ENCODE measurements at regions not wholly inside any gene's neighbourhood (a gene's known extent, or its start where the extent isn't known, plus 50 kb on each side); places are given as distances from the start of the nearest gene placed in this dataset.

- POLR2A ChIA-PET (ENCODE audit: partially characterized antibody): no interaction called here
- WGBS, 2 experiments (ENCODE audit: extremely low coverage in 1 of 2, insufficient coverage in 1 of 2, insufficient read length in 1 of 2, insufficient replicate concordance in 2 of 2, low coverage in 1 of 2, low lambda C conversion rate in 2 of 2, missing lambda C conversion rate in 1 of 2): 85% methylated on average over 23 of the region's 23 CpGs; no CpG with 5 or more reads in 1 of the 2 experiments
- no peak for TF ChIP-seq TEAD4 (IDR thresholded peaks at IDR 0.05; ENCODE audit: low read depth, low read length)
- no peak for TF ChIP-seq CTCF (IDR thresholded peaks at IDR 0.05; ENCODE audit: control extremely low read depth in 1 of 3, insufficient read depth in 1 of 3, low read depth in 1 of 3, low read length in 3 of 3)
- TF ChIP-seq BRCA1 (IDR thresholded peaks at IDR 0.05; ENCODE audit: low read depth, low read length): no peak
- no peak for TF ChIP-seq ASH2L (IDR thresholded peaks at IDR 0.05; ENCODE audit: low read length)
- TF ChIP-seq SUZ12 (IDR thresholded peaks at IDR 0.05; ENCODE audit: low read length): no peak
- TF ChIP-seq BACH1 (IDR thresholded peaks at IDR 0.05; ENCODE audit: low read length): no peak
- no peak for TF ChIP-seq CHD2 (IDR thresholded peaks at IDR 0.05; ENCODE audit: low read length)
- no peak for TF ChIP-seq MAX (IDR thresholded peaks at IDR 0.05)
- TF ChIP-seq HDAC6 (IDR thresholded peaks at IDR 0.05; ENCODE audit: low read depth, low read length): no peak
- no peak for TF ChIP-seq KDM1A (IDR thresholded peaks at IDR 0.05; ENCODE audit: borderline replicate concordance, low read length)
- no peak for TF ChIP-seq TAF1 (IDR thresholded peaks at IDR 0.05; ENCODE audit: low read depth, low read length)
- TF ChIP-seq POU5F1 (IDR thresholded peaks at IDR 0.05; ENCODE audit: low read depth, low read length): no peak
These were observed 93.1 kb upstream of the SFSWAP start for GRCh38 chr12:131617596-131618302.

More at GRCh38 chr12:131617596-131618302, 93.1 kb upstream of the SFSWAP start:
- no peak overlapping the region for H2BK15ac ChIP-seq (ENCODE audit: low read length)
- H4K5ac ChIP-seq (ENCODE audit: insufficient read length, low read depth, low read length): no peak overlapping the region
- H2AK5ac ChIP-seq (ENCODE audit: low read depth, low read length): no peak overlapping the region
- H3K79me1 ChIP-seq (ENCODE audit: low read depth, low read length): no peaks in the 10 kb centered on the region
- no peaks in the 10 kb centered on the region for H3K27me3 ChIP-seq (replicated peaks in 1 of 4; ENCODE audit: control insufficient read depth in 3 of 4, extremely low read depth in 1 of 4, insufficient read depth in 3 of 4, low read length in 3 of 4)
- CTCF ChIA-PET (ENCODE audit: partially characterized antibody): no interaction called here
- no peak overlapping the region for H3K23ac ChIP-seq (ENCODE audit: insufficient read length)
- no peaks in the 10 kb centered on the region for H3K23me2 ChIP-seq (ENCODE audit: low read depth, low read length)
- peaks cover 8 to 22% (median 15%) of the 10 kb centered on the region in 4 experiments for H3K4me1 ChIP-seq (replicated peaks in 1 of 4; ENCODE audit: control insufficient read depth in 3 of 4, insufficient read depth in 4 of 4, low read length in 3 of 4)
- H2BK120ac ChIP-seq (replicated peaks; ENCODE audit: low read depth, low read length): no peak overlapping the region
- H4K20me1 ChIP-seq (replicated peaks in 1 of 2; ENCODE audit: control insufficient read depth in 1 of 2, insufficient read depth in 2 of 2, low read length in 2 of 2): no peaks in the 10 kb centered on the region
- no peaks in the 10 kb centered on the region for H3K9me3 ChIP-seq (ENCODE audit: insufficient read depth in 2 of 2, low read depth in 1 of 2, low read length in 1 of 2)
- no peak overlapping the region for H4K8ac ChIP-seq (ENCODE audit: extremely low read depth, insufficient read depth, low read length)
- H3K4ac ChIP-seq (replicated peaks; ENCODE audit: insufficient read length, low read depth, low read length): no peak overlapping the region
- H2AFZ ChIP-seq (ENCODE audit: low read length): no peak overlapping the region
- no peak overlapping the region for H3K27ac ChIP-seq (ENCODE audit: low read depth, low read length)
- no peak overlapping the region for H3K56ac ChIP-seq (replicated peaks; ENCODE audit: insufficient read length, low read depth, low read length)
- no peak overlapping the region for H3K4me2 ChIP-seq (ENCODE audit: insufficient read depth in 1 of 2, low read depth in 2 of 2, low read length in 2 of 2)
- H3K36me3 ChIP-seq (ENCODE audit: control insufficient read depth in 2 of 4, insufficient read depth in 4 of 4, low read length in 3 of 4): no peaks in the 10 kb centered on the region
- no peak overlapping the region for H3K4me3 ChIP-seq (ENCODE audit: extremely low read depth in 1 of 4, insufficient read depth in 2 of 4, low read depth in 3 of 4, low read length in 4 of 4)
- no peak overlapping the region for H3K14ac ChIP-seq (ENCODE audit: insufficient read length)
- no peak overlapping the region for H2BK20ac ChIP-seq (ENCODE audit: low read length)
- no peaks in the 10 kb centered on the region for H3K79me2 ChIP-seq (ENCODE audit: control insufficient read depth in 1 of 2, insufficient read depth in 2 of 2, low read length in 2 of 2)
- H4K91ac ChIP-seq (replicated peaks; ENCODE audit: insufficient read length, low read length): no peak overlapping the region
- no peak overlapping the region; the same call in 1 of the 2 replicates for H2BK12ac ChIP-seq (ENCODE audit: low read depth, low read length)
- DNase-seq (ENCODE audit: low read depth in 1 of 2, low spot score in 2 of 2) (no peak), FAIRE-seq (no peak)
- no peak overlapping the region for H2BK5ac ChIP-seq (ENCODE audit: low read depth, low read length)
- no peak overlapping the region for H3K18ac ChIP-seq (ENCODE audit: extremely low read depth, low read length)
- no peak overlapping the region for H3K9ac ChIP-seq (replicated peaks in 1 of 4; ENCODE audit: extremely low read depth in 1 of 4, low read depth in 3 of 4, low read length in 3 of 4)

Measured in H1 (cell line).